GM18526 (cell line): ENCODE measurements at regions not wholly inside any gene's neighbourhood (a gene's known extent, or its start where the extent isn't known, plus 50 kb on each side); places are given as distances from the start of the nearest gene placed in this dataset.

Experiments used
- POLR2A ChIP-seq: IDR thresholded peaks from 3 replicates; pipeline ENCODE4 v1.6.1; 2011; ENCODE audit not compliant: insufficient read length; ENCODE audit errors: extremely low read depth

DNA sequence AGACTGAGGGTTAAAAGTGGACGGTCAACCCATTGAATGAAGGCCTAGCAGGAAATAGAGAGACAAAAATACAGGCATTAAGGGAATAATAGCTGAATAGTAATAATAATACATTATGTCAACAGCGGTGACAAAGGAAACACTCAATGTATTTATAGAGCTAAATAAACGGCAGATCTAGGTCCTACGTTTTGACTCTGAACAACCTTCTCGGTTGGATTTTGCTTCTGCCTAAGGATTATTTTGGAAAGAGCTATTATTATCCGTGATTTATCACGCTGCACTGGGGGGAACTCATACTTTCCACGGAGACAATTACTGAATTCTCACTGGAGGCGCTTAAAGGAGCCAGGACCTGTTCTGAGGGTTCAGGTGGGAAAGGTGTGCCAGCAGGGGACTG, 118.2 kb upstream of the KIRREL3 start:
- no peak for TF ChIP-seq POLR2A

DNA sequence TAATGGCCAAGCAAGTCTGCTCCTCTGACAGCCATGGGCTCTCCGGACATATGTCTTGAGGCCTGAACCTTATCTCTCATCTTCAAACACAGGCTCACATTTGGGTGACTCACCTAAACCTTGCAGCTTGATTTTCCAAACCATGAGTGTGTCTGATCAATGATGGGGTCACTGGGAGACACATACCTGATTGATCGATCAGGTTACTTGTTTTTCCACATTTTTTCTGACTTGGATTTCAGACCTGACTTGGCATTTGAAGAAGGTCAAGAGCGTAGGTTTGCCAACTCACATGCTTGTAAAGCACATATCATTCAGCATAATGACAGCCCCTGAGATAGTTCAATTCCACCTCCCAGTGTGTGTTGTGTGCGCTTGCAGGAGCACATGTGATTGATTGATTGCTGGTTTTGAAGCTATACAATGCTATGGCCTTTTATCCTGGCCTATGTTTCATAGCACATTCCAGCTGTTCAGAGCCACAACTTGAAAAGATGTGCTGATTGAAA, 116.7 kb upstream of the KIRREL3 start:
- no peak for TF ChIP-seq POLR2A

DNA sequence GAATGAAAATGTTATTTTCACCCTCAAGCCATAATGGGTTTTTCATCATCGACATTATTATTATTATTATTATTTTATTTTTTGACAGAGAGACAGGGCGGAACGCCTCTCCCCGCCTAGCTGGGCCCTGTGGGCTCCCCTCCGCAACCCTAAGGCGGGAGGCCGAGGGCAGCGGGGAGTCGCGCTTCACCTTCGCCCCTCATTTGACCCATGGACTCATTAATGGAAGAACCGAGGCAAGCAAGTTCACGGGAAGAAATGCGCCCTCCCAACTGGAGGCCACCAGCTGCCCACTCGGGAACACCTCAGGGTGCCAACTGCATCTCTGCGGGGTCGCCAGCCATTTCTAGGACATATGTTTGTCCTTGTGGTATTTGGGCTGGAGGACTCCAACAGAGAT, 115.3 kb upstream of the KIRREL3 start:
- no peak for TF ChIP-seq POLR2A

DNA sequence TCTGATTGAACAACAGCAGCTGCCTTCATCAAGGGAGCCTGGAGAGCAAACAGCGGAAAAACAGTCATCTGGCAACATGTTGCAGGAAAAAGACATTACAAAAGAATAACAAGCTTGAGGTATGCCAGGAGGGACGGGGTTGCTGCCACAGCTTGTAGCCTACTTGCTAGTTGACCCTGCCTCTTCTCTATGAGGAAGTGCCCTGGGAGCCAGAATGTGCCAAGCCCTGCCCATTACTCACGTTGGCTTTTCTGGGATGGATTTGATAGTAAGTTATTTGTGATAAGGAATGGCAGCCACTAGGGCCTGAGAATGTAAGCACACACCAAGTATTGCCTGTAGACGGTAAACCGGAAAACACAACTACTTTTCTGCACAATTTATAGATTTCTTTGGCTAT, 113.5 kb upstream of the KIRREL3 start:
- no peak for TF ChIP-seq POLR2A

DNA sequence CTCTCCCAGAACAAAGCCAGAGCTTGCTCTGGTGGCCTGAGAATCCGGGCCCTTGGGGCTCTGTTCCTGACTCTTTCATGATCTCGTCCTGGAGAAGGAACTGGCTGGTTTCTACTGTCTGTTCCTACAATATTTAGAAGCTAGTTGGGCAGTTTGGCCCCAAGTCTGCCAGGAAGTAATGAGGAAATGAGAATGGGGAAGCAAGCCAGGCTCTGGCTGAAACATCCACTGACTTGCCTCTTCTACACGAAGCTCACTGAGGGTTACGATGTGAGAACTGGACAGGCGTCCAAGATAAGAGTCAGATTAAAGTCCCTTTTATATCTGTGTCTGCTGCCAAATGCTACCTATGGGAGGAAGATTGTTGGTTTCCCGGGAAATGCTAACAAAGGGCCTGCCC, 110.0 kb upstream of the KIRREL3 start:
- TF ChIP-seq POLR2A: no peak

DNA sequence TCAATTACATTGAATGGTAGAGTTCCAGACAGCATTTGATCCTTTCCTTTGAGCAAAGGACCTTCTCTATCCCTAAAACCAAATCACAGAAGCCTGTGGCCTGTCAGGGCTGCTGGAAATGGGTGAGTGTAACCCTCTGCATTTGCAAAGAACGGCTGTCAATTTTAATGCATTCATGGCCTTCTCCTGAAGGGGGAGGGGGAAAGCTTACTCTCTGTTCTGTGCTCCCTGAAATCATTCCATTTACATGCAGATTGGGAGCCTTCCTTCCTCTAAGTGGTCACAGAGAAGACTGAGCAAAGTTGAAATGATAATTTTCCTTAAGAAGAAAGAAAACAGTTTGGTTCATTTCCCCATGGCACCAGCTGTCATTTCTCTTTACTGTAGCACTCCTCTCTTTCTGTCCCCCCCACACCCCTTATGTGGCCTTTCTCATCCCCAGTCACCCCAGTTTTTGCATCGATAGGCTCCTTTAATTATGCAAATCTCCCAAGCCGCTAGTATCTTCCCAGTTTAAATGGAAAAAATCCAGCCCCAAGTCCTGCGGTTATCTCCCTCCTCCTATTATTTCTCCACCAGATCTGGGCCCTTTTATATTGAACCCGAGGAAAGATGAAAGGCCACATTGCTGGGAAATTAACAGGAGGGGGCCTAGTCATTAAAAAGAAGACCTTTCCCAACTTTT, 109.4 kb upstream of the KIRREL3 start:
- TF ChIP-seq POLR2A: no peak

DNA sequence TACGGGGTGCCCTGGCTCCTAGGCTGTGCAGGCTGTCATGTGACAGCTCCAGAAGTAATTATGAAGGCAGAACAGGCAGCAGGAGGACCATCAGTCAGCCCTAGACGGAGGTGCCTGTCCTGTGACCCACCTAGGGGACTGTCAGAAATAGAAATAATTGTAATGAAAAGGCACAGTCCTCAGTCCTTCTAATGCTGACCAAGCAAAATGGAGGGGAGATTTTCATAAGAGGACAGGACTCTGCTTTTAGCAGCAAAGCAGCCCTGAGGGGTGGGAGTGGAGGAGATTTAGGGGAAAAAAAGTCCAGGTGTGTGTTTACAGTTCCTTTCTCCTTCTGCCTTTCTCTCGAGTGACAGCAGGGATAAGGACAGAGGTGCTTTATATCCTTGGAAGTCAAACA, 108.3 kb upstream of the KIRREL3 start:
- TF ChIP-seq POLR2A: no peak

DNA sequence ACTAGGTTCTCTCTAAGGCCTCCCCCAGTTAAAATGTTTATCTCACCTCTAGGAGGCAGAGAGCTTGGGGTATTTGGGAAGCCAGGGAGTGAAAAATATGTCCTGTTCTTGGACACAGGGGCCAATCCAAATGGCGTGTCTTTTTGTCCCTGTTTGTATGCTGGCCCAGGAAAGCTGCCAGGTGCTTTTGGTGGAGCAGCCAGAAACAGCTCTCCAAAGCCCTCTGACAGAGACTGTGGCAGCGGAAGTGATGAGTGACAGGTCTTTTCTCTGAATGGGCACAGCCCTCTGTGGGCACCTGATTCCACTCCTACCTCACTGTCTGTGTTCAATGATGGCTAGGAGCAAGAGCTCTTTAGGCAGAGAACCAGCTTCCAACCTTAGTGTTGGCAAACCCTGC, 106.4 kb upstream of the KIRREL3 start:
- no peak for TF ChIP-seq POLR2A

DNA sequence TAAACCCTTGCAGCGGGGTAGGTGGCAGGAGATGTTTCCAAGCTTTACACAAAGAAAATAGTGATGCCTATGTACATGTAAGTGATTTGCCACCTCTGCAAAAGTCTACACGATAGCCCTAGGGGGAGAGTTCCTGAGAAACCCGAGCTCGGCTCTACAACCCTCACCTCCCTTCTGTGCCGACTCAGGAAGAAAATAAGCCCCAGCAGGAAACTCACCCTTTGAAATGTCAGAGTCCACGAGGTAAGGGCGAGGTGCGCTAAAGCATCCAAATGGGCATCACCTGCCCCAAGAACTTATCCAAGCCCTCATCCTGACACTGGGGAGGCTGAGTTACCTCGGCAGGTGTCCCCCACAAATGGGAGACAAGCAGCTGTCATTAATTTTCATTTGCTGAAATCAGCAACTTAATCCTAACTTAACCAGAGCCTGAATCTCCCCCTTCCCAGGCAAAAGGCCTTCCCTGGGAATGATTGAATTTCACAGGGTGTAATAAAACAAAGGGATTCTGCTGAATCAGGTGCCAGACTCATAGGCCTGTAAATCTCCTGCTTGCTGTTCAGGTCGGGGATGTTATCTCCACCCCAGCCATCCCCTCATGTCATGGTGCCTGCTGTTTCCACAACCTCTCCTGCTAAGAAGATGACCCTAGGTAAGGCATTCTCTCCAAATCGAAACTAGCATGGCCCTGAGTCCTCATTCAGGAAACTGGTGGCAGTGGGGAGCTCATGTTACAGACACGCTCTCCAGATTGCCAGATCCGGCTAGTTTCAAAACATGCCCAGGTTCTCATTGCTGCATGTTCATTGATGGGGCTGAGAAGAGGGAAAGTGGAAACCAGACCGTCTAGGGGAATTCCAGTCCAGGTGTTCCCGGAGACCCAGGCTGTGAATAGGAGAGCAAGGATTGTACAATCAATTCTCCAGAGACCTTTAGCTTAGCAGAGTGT, 105.3 kb upstream of the KIRREL3 start:
- TF ChIP-seq POLR2A: no peak

DNA sequence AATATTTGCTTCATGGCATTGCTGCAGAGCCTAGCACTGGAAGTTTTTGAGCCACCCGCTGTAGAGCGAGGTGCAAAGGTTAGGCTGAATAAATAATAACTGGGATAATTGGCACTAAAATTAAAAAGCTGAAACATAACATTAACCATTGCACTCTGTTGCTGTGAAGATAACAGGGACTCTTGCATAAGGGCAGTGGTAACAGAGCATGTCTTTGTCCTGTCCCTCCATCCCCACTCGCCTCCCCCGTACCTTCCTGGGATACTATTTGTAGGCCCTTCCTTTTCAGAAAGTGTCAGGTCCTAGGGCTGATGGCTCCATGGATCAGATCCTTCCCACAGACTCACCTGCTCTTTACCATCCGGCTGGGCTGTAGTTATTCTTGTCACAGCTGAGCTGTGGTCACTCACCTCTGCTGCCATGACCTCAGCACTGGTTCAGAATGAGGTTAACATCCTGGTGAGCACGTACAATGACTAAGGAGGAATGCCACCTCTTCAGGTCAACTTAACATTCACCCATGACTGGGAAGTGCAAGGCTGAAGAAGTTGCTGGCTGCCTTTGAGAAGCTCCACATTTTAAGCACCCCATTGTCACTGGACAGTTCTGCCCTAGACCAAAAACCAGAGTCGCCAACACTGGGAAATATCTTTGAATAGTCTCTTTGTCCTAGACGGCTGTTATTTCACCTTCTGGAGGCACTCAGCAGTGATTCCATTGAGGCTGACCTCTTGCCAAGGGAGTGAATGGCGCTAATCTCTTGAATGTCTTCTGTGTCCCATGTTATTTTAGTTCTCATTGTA, 103.2 kb upstream of the KIRREL3 start:
- no peak for TF ChIP-seq POLR2A

DNA sequence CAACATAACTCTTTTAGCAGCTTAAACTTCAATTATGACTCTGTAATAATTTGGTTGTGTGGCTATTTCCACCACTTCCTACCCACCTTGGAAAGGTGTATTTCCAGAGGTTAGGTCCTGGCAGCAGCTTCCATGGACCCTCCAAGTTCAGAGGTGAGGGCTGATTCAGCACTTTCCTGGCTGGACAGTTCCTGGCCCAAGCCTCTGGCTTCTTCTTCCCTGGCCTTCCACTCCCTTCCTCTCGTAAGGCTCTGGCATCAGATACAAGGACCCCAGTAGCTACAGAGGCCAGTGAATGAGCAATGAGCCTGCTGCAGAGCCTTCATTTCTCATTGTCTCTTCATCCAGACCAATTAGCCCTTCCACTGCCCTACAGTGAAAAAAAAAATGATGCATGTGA, 98.1 kb upstream of the KIRREL3 start:
- no peak for TF ChIP-seq POLR2A

DNA sequence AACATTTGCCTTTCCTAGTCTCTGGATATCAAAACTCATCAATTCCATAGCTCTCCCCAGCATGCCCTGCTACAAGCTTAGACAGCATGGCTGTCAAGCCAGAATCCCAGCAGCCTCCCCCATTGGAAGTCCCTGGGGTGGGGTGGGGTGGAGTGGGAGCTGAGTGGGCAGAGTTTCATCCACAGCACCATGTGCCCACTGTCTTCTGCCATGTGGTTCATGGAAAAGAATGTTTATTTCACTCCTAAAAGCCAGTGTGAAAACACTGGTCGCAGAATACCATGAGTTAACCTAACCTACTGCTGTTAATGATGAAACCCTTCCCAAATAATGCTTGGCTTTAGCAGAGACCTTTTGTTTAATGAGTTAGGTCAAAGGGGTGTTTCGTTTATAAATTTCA, 80.2 kb upstream of the KIRREL3 start:
- no peak for TF ChIP-seq POLR2A

DNA sequence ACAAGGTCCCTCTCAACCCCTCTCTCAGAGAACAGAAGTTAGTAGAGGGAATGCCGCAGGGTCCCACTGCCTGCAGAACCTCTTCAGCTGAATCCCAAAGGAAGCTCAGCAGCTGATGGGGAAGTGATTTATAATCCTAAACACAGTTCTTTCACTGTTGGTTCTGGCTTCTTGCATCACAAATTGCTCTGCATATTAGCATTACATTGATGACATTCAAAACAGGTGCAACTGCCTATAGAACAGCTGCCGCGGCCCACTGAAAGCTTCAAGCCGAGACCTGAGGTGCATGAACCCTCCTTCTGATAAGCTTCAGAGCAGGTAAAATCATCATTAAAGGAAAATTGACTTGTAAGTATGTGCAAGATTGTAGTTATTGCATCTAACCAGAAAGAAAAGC, 75.2 kb upstream of the KIRREL3 start:
- TF ChIP-seq POLR2A: no peak

DNA sequence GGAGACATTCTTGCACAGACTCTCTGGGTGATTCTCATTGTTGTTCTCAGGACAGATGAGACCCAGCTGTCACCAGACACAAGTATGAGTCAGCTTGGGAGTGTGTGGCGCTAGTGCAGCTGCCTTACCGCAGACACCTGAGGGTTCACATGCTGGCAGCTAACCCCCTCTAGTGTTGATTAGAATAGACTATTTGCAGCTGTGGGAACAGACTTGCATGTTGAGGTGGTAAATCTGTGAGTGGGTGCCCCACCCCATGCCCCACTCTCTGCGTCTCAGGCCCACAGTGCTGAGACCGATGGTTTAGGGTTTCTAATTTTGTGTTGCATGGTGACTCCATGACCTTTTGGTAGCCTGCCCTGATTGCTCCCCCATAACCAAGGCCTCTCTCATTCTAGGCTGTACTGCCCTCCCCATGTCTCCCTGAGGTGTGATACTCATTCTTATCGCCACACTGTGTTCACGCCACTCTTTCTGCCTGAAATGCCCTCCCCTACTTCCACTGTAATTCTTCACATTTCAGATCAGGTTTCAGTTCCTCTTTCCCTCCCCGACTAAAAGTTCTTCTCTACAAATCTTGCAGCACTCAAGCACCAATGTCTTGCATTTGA, 73.7 kb upstream of the KIRREL3 start:
- TF ChIP-seq POLR2A: no peak

DNA sequence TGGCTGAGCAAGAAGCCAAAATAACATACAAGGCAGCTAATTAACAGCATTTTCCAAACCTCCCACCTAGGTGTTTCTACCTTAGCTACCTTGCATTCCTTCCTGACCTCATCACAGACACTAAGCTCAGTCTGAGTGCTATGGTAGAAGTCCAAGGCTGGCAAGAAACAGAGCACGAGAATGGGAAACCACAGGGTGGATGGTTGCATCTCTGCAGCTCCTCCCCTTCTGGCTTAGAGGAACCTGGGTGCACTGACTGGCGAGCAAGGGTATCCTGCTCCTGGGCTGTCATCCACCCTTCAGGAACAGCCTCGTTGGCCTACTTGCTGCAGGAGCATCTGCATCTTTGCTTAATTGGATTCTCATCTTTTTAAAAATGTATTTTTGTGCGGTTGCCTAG, 73.1 kb upstream of the KIRREL3 start:
- no peak for TF ChIP-seq POLR2A
